22Rv1 (cell line): ENCODE measurements at regions not wholly inside any gene's neighbourhood (a gene's known extent, or its start where the extent isn't known, plus 50 kb on each side); places are given as distances from the start of the nearest gene placed in this dataset.

ENCODE experiments used
- CTCF ChIP-seq: fragments of 450-650 bp; IDR thresholded peaks from 2 replicates; pipeline ENCODE4 v1.5.1; 2017; ENCODE audit warnings: mild to moderate bottlenecking
- ZFX ChIP-seq: fragments of 450-650 bp; IDR thresholded peaks from 2 replicates; pipeline ENCODE4 v1.6.1; 2017; ENCODE audit warnings: antibody characterized with exemption, borderline replicate concordance

- no peak for TF ChIP-seq CTCF
- TF ChIP-seq ZFX = no peak
Measured at GRCh38 chr6:119838043-119838442, 488.5 kb upstream of the MAN1A1 start.
